SK-N-MC (cell line): ENCODE measurements at regions not wholly inside any gene's neighbourhood (a gene's known extent, or its start where the extent isn't known, plus 50 kb on each side); places are given as distances from the start of the nearest gene placed in this dataset.

ENCODE experiments used
- EZH2 ChIP-seq: fragments of 200-600 bp; sonication (generic); IDR thresholded peaks from one replicate; pipeline ENCODE4 v1.6.1; 2017; ENCODE audit warnings: antibody characterized with exemption
- POLR2AphosphoS5 ChIP-seq: IDR thresholded peaks from 2 replicates; pipeline ENCODE4 v1.6.1; 2012; ENCODE audit warnings: mild to moderate bottlenecking, low read depth, low read length, borderline replicate concordance

DNA sequence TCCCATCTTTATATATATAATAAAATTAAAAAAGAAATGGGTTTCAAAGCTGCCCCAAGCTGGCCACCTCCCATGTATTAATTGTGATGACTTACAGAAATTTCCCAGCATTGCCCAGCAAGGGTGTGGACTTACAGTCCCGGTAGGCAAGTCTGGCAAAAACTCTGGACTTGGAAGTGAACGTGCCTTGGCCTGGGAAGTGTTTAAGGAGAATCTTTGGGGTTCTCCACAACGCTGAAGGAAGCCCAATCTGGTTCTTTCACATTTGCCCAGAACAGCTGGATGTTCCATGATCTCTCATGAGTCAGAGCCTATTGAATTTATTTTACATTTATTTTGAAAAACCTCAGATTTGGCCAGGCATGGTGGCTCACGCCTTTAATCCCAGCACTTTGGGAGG is 98.4 kb upstream of the SLC45A1 start:
- TF ChIP-seq EZH2 (no peak), POLR2AphosphoS5 (no peak)
